Osteoblast (primary cell): ENCODE measurements at regions not wholly inside any gene's neighbourhood (a gene's known extent, or its start where the extent isn't known, plus 50 kb on each side); places are given as distances from the start of the nearest gene placed in this dataset.

Experiments used
- DNase-seq: peaks from one replicate; pipeline ENCODE4 v3.0.0; 2011; ENCODE audit warnings: low spot score, mixed read lengths; ENCODE audit not compliant: insufficient read length; ENCODE audit errors: missing footprints
- H2AFZ ChIP-seq: 2 replicates; pipeline ENCODE4 v1.6.0; 2011; ENCODE audit warnings: mild to moderate bottlenecking, low read length
- H3K27ac ChIP-seq: 2 replicates; pipeline ENCODE4 v1.5.1; 2011; ENCODE audit warnings: mild to moderate bottlenecking, low read depth, low read length, moderate library complexity
- H3K27me3 ChIP-seq: 2 replicates; pipeline ENCODE4 v1.6.0; 2012; ENCODE audit warnings: mild to moderate bottlenecking, control low read depth, inconsistent platforms, low read length, moderate library complexity; ENCODE audit not compliant: insufficient read depth
- H3K36me3 ChIP-seq: 2 replicates; pipeline ENCODE4 v1.5.1; 2011; ENCODE audit warnings: mild to moderate bottlenecking, low read length, control low read depth, moderate library complexity; ENCODE audit not compliant: insufficient read depth
- H3K4me1 ChIP-seq: 2 replicates; pipeline ENCODE4 v1.5.1; 2011; ENCODE audit warnings: mild to moderate bottlenecking, low read length, control low read depth, moderate library complexity; ENCODE audit not compliant: insufficient read depth
- H3K4me2 ChIP-seq: 2 replicates; pipeline ENCODE4 v1.6.0; 2011; ENCODE audit warnings: mild to moderate bottlenecking, low read length; ENCODE audit not compliant: insufficient read depth
- H3K4me3 ChIP-seq: fragments of 200-600 bp; sonication (generic); 3 replicates; pipeline ENCODE4 v1.5.1; 2012; ENCODE audit warnings: mild to moderate bottlenecking, low read length, inconsistent platforms; ENCODE audit not compliant: insufficient read depth
- H3K79me2 ChIP-seq: 2 replicates; pipeline ENCODE4 v1.6.0; 2012; ENCODE audit warnings: mild to moderate bottlenecking, low read length, control low read depth, inconsistent platforms; ENCODE audit not compliant: insufficient read depth
- H3K9me3 ChIP-seq: 2 replicates; pipeline ENCODE4 v1.5.1; 2011; ENCODE audit warnings: low read depth, low read length, control low read depth
- H4K20me1 ChIP-seq: 2 replicates; pipeline ENCODE4 v1.6.0; 2012; ENCODE audit warnings: mild to moderate bottlenecking, low read length, control low read depth; ENCODE audit not compliant: insufficient read depth
- CTCF ChIP-seq: IDR thresholded peaks from 2 replicates; pipeline ENCODE4 v1.5.1; 2011; ENCODE audit warnings: mild to moderate bottlenecking, low read depth, low read length, moderate library complexity; ENCODE audit errors: extremely low read depth

DNA sequence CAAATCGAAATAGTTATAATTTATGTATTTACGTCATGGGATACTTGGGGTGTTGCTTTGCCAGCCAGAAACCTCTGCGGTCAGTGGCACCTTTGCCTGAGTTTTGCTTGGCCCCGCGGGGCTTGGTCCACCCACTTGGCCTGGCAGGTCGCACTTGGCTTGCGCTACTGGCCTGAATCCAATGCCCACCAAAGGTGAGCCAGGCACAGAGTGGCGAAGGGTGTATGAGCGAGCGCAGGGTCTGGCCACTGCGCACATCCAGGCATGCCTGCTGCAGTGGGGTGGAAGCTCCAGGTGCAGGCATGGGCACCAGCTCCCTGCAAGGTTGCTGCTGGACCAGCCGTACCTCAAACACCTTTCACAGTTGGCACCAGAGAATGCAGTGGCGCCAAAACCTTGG, 714.6 kb downstream of the CDH9 start:
- no peaks in the 10 kb centered on the region for H3K9me3 ChIP-seq
- no peaks in the 10 kb centered on the region for H3K4me1 ChIP-seq
- DNase-seq: no peak
- H3K27ac ChIP-seq: no peak overlapping the region
- H3K36me3 ChIP-seq: no peaks in the 10 kb centered on the region
- H4K20me1 ChIP-seq: no peaks in the 10 kb centered on the region
- no peak overlapping the region for H3K4me2 ChIP-seq
- H3K4me3 ChIP-seq: no peak overlapping the region
- H3K79me2 ChIP-seq: no peaks in the 10 kb centered on the region
- H3K27me3 ChIP-seq: no peaks in the 10 kb centered on the region
- TF ChIP-seq CTCF: no peak
- no peak overlapping the region for H2AFZ ChIP-seq

DNA sequence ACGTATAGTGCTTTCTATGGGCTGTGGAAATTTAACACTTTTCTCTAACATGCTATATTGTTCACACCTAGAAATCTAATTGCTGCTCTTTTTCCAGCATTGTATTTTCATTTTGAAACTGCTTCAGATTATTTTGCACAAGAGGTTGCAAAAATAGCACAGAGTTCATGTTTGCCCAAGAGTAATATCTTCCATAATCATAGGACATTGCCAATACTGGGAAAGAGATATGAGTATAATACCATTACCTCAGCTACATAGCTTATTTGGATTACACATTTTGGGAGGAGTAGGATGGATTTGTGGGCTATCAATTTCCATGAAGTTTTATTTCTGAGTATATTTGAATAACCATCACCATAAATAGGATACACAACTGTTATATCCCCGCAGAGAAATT, 717.1 kb downstream of the CDH9 start:
- no peak overlapping the region for H3K4me3 ChIP-seq
- no peak for TF ChIP-seq CTCF
- no peaks in the 10 kb centered on the region for H3K4me1 ChIP-seq
- no peak overlapping the region for H3K27ac ChIP-seq
- DNase-seq: no peak
- no peaks in the 10 kb centered on the region for H3K79me2 ChIP-seq
- H4K20me1 ChIP-seq: no peaks in the 10 kb centered on the region
- no peaks in the 10 kb centered on the region for H3K9me3 ChIP-seq
- H3K4me2 ChIP-seq: no peak overlapping the region
- H3K27me3 ChIP-seq: no peaks in the 10 kb centered on the region
- no peak overlapping the region for H2AFZ ChIP-seq
- H3K36me3 ChIP-seq: no peaks in the 10 kb centered on the region

DNA sequence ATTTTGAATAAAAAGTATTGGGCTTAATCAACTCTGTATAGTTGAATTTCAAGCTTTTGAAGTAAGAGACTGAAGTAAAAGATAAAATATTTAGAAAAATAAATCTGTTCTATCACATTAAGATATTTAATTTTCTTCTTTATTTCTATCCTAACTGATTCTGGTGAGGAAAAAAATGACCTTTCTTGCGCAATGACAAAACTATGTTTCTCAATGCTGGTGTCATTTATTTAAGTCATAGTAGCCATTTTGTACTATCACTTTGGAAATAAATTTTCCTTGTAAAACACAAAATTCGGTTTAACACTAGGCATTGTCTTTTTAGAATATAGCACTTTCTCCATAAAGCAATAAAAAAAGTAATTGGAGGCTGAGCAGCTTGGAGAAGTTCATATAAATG, 728.0 kb downstream of the CDH9 start:
- H3K4me3 ChIP-seq: no peak overlapping the region
- H3K4me1 ChIP-seq: no peaks in the 10 kb centered on the region
- H3K36me3 ChIP-seq: no peaks in the 10 kb centered on the region
- H3K9me3 ChIP-seq: no peaks in the 10 kb centered on the region
- no peak for DNase-seq
- no peaks in the 10 kb centered on the region for H3K79me2 ChIP-seq
- no peak overlapping the region for H3K27ac ChIP-seq
- no peak overlapping the region for H2AFZ ChIP-seq
- H4K20me1 ChIP-seq: no peaks in the 10 kb centered on the region
- H3K27me3 ChIP-seq: no peaks in the 10 kb centered on the region
- no peak overlapping the region for H3K4me2 ChIP-seq
- no peak for TF ChIP-seq CTCF

DNA sequence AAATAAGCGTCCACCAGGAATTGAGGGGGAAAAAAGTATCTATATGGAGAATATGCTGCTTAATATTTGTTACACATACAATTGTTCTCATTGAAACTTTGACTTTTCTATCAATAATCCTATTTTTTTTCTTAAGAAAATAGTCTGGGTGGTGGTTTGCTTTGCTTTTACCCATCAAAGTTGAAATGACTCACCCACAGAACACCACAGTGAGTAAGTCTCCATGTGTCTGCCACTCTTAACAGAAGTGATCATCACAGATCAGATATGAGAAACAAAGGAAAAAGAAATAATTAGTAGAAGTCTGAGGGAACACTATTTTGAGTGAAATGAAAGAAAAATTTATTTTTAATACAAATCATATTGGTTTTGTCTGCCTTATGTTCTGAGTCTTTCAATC, 742.8 kb downstream of the CDH9 start:
- no peak overlapping the region for H2AFZ ChIP-seq
- no peak for DNase-seq
- H3K79me2 ChIP-seq: no peaks in the 10 kb centered on the region
- H3K27ac ChIP-seq: no peak overlapping the region
- H3K27me3 ChIP-seq: no peaks in the 10 kb centered on the region
- H4K20me1 ChIP-seq: no peaks in the 10 kb centered on the region
- no peaks in the 10 kb centered on the region for H3K4me1 ChIP-seq
- no peak overlapping the region for H3K4me3 ChIP-seq
- H3K4me2 ChIP-seq: no peak overlapping the region
- TF ChIP-seq CTCF: no peak
- H3K9me3 ChIP-seq: no peaks in the 10 kb centered on the region
- H3K36me3 ChIP-seq: no peaks in the 10 kb centered on the region
